ENCODE measurements at regions not wholly inside any gene's neighbourhood (a gene's known extent, or its start where the extent isn't known, plus 50 kb on each side); places are given as distances from the start of the nearest gene placed in this dataset.

GRCh38 chr1:38132681-38133080, 86.1 kb upstream of the POU3F1 start:
- Histone ChIP-seq H3K9ac (ENCODE audit: insufficient read depth in 1 of 2, low read depth in 2 of 2, low read length in 2 of 2) (no peak overlapping the region), H3K9me3 (replicated peaks; ENCODE audit: control insufficient read depth, insufficient read depth, low read depth, low read length) (no peaks in the 10 kb centered on the region), H3K9me1 (ENCODE audit: control insufficient read depth, insufficient read depth, low read length) (peaks cover 3% of the 10 kb centered on the region), H3K4me3 (no peak overlapping the region), H3K4me2 (ENCODE audit: insufficient read depth, low read length) (no peak overlapping the region), H4K20me1 (replicated peaks; ENCODE audit: control insufficient read depth, insufficient read depth, low read length) (peaks cover 26% of the 10 kb centered on the region), H2AFZ (ENCODE audit: low read depth, low read length) (no peak overlapping the region), H3K79me2 (ENCODE audit: control insufficient read depth, insufficient read depth, low read length) (no peaks in the 10 kb centered on the region), H3K27me3 (ENCODE audit: control insufficient read depth in 2 of 2, insufficient read depth in 2 of 2, low read length in 2 of 2) (peaks cover 53 to 90% of the 10 kb centered on the region in 2 experiments; a peak in 4 of 5 replicates), H3K27ac (ENCODE audit: extremely low read depth, low read depth, low read length) (no peak overlapping the region), H3K4me1 (replicated peaks in 1 of 2; ENCODE audit: control insufficient read depth in 2 of 2, insufficient read depth in 2 of 2, low read length in 2 of 2) (peaks cover 0 to 6% of the 10 kb centered on the region in 2 experiments; a peak in 1 of 5 replicates), H3K36me3 (ENCODE audit: control insufficient read depth, insufficient read depth, low read length) (no peaks in the 10 kb centered on the region)
- FAIRE-seq (no peak), ATAC-seq (no peak), DNase-seq (ENCODE audit: extremely low read depth in 1 of 4, low spot score in 3 of 4) (no peak)
- TF ChIP-seq, protein P1, sequence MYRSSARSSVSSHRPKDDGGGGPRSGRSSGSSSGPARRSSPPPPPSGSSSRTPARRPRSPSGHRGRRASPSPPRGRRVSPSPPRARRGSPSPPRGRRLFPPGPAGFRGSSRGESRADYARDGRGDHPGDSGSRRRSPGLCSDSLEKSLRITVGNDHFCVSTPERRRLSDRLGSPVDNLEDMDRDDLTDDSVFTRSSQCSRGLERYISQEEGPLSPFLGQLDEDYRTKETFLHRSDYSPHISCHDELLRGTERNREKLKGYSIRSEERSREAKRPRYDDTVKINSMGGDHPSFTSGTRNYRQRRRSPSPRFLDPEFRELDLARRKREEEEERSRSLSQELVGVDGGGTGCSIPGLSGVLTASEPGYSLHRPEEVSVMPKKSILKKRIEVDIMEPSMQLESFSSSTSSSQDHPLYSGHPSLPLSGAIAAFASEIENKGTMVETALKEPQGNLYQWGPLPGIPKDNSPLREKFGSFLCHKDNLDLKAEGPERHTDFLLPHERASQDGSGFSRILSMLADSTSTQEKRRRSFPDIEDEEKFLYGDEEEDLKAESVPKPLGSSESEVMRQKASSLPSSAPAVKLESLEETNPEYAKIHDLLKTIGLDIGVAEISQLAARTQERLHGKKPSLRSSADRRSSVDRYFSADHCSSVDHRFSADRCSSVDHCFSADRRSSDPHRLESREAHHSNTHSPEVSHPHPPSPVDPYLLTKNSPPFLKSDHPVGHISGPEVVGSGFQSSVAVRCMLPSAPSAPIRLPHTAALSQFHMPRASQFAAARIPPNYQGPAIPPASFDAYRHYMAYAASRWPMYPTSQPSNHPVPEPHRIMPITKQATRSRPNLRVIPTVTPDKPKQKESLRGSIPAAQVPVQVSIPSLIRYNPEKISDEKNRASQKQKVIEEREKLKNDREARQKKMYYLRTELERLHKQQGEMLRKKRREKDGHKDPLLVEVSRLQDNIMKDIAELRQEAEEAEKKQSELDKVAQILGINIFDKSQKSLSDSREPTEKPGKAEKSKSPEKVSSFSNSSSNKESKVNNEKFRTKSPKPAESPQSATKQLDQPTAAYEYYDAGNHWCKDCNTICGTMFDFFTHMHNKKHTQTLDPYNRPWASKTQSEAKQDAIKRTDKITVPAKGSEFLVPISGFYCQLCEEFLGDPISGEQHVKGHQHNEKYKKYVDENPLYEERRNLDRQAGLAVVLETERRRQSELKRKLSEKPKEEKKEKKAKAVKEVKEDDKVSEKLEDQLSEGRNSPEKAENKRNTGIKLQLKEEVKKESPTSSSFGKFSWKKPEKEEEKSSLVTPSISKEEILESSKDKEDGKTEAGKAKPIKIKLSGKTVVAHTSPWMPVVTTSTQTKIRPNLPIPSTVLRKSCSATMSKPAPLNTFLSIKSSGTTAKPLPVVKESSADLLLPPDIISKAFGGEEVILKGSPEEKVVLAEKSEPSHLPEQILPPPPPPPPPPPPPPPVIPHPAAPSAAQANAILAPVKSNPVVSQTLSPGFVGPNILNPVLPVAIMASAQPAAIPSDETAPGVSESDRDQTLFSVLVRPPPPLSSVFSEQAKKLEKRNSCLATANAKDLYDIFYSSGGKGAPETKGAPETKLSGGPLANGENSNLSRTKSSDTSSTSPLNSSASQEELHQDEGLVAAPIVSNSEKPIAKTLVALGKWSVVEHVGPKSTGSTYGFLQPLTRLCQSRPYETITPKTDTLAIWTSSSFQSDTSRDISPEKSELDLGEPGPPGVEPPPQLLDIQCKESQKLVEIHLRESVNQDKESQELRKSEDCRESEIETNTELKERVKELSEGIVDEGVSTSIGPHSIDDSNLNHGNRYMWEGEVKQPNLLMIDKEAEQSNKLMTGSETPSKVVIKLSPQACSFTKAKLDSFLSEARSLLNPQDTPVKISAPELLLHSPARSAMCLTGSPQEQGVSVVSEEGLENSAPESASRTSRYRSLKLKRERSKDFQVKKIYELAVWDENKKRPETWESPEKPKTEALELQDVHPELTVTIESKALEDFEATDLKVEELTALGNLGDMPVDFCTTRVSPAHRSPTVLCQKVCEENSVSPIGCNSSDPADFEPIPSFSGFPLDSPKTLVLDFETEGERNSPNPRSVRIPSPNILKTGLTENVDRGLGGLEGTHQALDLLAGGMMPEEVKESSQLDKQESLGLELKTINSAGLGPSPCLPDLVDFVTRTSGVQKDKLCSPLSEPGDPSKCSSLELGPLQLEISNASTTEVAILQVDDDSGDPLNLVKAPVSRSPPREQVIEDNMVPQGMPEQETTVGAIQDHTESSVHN (IDR thresholded peaks at IDR 0.05; ENCODE audit: borderline replicate concordance in 1 of 2, low read depth in 1 of 2): no peak
- TF ChIP-seq CBFA2T3 (IDR thresholded peaks at IDR 0.05): peak; percentile 25
- no peak for TF ChIP-seq JUND (IDR thresholded peaks at IDR 0.05; ENCODE audit: borderline replicate concordance, low read depth, low read length)
- TF ChIP-seq JUND (tag; IDR thresholded peaks at IDR 0.05; ENCODE audit: borderline replicate concordance, low read depth, low read length): no peak
- intact Hi-C loops (cut with micrococcal nuclease): no loop called here
- BruUV-seq (replicated peaks): no TSS peak
- POLR2A ChIA-PET: no interaction called here
- 1% methylated on average over 6 of the region's 6 CpGs for WGBS (ENCODE audit: insufficient coverage, low coverage, missing lambda C conversion rate)
- in situ Hi-C loops (cut with MboI): no loop called here
- CTCF ChIA-PET (ENCODE audit: low intra/inter-chr PET ratio): no interaction called here

All from K562 (cell line).